ENCODE measurements at regions not wholly inside any gene's neighbourhood (a gene's known extent, or its start where the extent isn't known, plus 50 kb on each side); places are given as distances from the start of the nearest gene placed in this dataset.

- Histone ChIP-seq H3K27me3 (no peaks in the 10 kb centered on the region), H3K4me3 (no peak overlapping the region), H3K36me3 (no peaks in the 10 kb centered on the region), H3K27ac (no peak overlapping the region), H3K4me1 (ENCODE audit: insufficient read depth) (no peaks in the 10 kb centered on the region), H3K9me3 (no peaks in the 10 kb centered on the region)
- no peak for DNase-seq
- TF ChIP-seq CTCF (IDR thresholded peaks at IDR 0.05): no peak
- TF ChIP-seq EP300 (IDR thresholded peaks at IDR 0.05): no peak
- TF ChIP-seq POLR2A (IDR thresholded peaks at IDR 0.05): no peak
- WGBS, 3 donors: 81 to 88% (median 87%) methylated on average over 4 of the region's 4 CpGs
- intact Hi-C loops (cut with DNase I): no loop called here
These were observed 691.0 kb upstream of the MBL2 start for GRCh38 chr10:53463539-53463938.

GRCh38 chr10:53458007-53458406, 685.4 kb upstream of the MBL2 start:
- Histone ChIP-seq H3K9me3 (no peaks in the 10 kb centered on the region), H3K27me3 (no peaks in the 10 kb centered on the region), H3K4me1 (ENCODE audit: insufficient read depth) (no peaks in the 10 kb centered on the region), H3K36me3 (no peaks in the 10 kb centered on the region), H3K27ac (no peak overlapping the region), H3K4me3 (no peak overlapping the region)
- intact Hi-C loops (cut with DNase I): no loop called here
- WGBS, 3 donors: 76 to 95% (median 79%) methylated on average over 1 of the region's 1 CpG
- no peak for DNase-seq
- no peak for TF ChIP-seq POLR2A (IDR thresholded peaks at IDR 0.05)
- no peak for TF ChIP-seq CTCF (IDR thresholded peaks at IDR 0.05)
- TF ChIP-seq EP300 (IDR thresholded peaks at IDR 0.05): no peak

GRCh38 chr10:53453196-53453595, 680.6 kb upstream of the MBL2 start:
- DNase-seq: no peak
- no peaks in the 10 kb centered on the region for H3K4me1 ChIP-seq (ENCODE audit: insufficient read depth)
- no peak overlapping the region for H3K4me3 ChIP-seq
- intact Hi-C loops (cut with DNase I): no loop called here
- no peaks in the 10 kb centered on the region for H3K36me3 ChIP-seq
- no peaks in the 10 kb centered on the region for H3K27me3 ChIP-seq
- WGBS, 3 donors: 75 to 85% (median 78%) methylated on average over 1 of the region's 1 CpG
- H3K27ac ChIP-seq: no peak overlapping the region
- no peaks in the 10 kb centered on the region for H3K9me3 ChIP-seq
- TF ChIP-seq POLR2A (IDR thresholded peaks at IDR 0.05) (no peak), EP300 (IDR thresholded peaks at IDR 0.05) (no peak), CTCF (IDR thresholded peaks at IDR 0.05) (no peak)

- no peaks in the 10 kb centered on the region for H3K4me1 ChIP-seq (ENCODE audit: insufficient read depth)
- H3K9me3 ChIP-seq: no peaks in the 10 kb centered on the region
- no peak for DNase-seq
- H3K27me3 ChIP-seq: no peaks in the 10 kb centered on the region
- intact Hi-C loops (cut with DNase I): no loop called here
- H3K27ac ChIP-seq: no peak overlapping the region
- no peak for TF ChIP-seq EP300 (IDR thresholded peaks at IDR 0.05)
- TF ChIP-seq CTCF (IDR thresholded peaks at IDR 0.05): no peak
- no peak for TF ChIP-seq POLR2A (IDR thresholded peaks at IDR 0.05)
- H3K36me3 ChIP-seq: no peaks in the 10 kb centered on the region
- no peak overlapping the region for H3K4me3 ChIP-seq
- WGBS, 3 donors: 88 to 94% (median 91%) methylated on average over 1 of the region's 1 CpG
These were observed 675.0 kb upstream of the MBL2 start for GRCh38 chr10:53447576-53447975.

GRCh38 chr10:53441843-53442242, 669.3 kb upstream of the MBL2 start:
- H3K27ac ChIP-seq: no peak overlapping the region
- no peaks in the 10 kb centered on the region for H3K4me1 ChIP-seq (ENCODE audit: insufficient read depth)
- no peaks in the 10 kb centered on the region for H3K27me3 ChIP-seq
- H3K36me3 ChIP-seq: no peaks in the 10 kb centered on the region
- H3K4me3 ChIP-seq: no peak overlapping the region
- DNase-seq: no peak
- intact Hi-C loops (cut with DNase I): no loop called here
- 78 to 89% (median 88%) methylated on average over 1 of the region's 1 CpG for WGBS, 3 donors
- no peak for TF ChIP-seq CTCF (IDR thresholded peaks at IDR 0.05)
- TF ChIP-seq POLR2A (IDR thresholded peaks at IDR 0.05): no peak
- no peak for TF ChIP-seq EP300 (IDR thresholded peaks at IDR 0.05)
- no peaks in the 10 kb centered on the region for H3K9me3 ChIP-seq
